Type B pancreatic cell (in vitro differentiated cells): ENCODE measurements at regions not wholly inside any gene's neighbourhood (a gene's known extent, or its start where the extent isn't known, plus 50 kb on each side); places are given as distances from the start of the nearest gene placed in this dataset.

Experiments
- DNase-seq: peaks from one replicate; pipeline ENCODE4 v3.0.0; 2021; ENCODE audit warnings: mixed read lengths; ENCODE audit not compliant: unreplicated experiment; ENCODE audit errors: extremely low spot score
- H3K27ac Mint-ChIP-seq: 2 replicates; pipeline ENCODE4 v1.8.0; 2021; ENCODE audit warnings: mild to moderate bottlenecking, mixed read lengths
- H3K27me3 Mint-ChIP-seq: 2 replicates; pipeline ENCODE4 v1.8.0; 2021; ENCODE audit warnings: mixed read lengths
- H3K36me3 Mint-ChIP-seq: 2 replicates; pipeline ENCODE4 v1.8.0; 2021; ENCODE audit warnings: mixed read lengths
- H3K4me1 Mint-ChIP-seq: one replicate; pipeline ENCODE4 v1.8.0; 2021; ENCODE audit warnings: mixed read lengths; ENCODE audit not compliant: unreplicated experiment
- H3K4me3 Mint-ChIP-seq: 2 replicates; pipeline ENCODE4 v1.8.0; 2021; ENCODE audit warnings: mild to moderate bottlenecking, mixed read lengths
- H3K9me3 Mint-ChIP-seq: 2 replicates; pipeline ENCODE4 v1.8.0; 2021; ENCODE audit warnings: mixed read lengths
- CTCF ChIP-seq: fragments of 200-600 bp; sonication (generic); conservative IDR thresholded peaks from 2 replicates; pipeline ENCODE4 v1.5.0; 2021; ENCODE audit warnings: antibody characterized with exemption, mild to moderate bottlenecking

DNA sequence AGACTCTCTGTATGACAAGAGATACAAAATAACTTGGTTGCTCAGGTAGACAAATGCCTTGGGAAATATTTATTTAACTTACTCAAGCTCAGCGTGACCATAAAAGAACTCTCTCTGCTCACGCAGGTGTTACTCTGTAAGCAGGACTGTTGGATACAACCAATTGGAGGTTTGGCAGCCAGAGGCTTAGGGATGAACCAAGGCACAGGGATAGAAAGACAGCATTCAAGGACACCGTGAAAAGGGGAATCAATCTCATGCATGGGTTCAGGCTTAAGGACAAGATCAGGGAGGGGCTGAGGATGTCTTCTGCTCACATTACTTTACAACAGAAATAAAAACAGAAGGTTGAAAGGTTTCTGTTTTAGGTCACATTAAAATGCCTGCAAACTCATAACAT is 389.0 kb upstream of the BRINP1 start:
- Mint-ChIP-seq H3K4me1 (no peaks in the 10 kb centered on the region), H3K36me3 (no peaks in the 10 kb centered on the region), H3K27me3 (peaks cover 34% of the 10 kb centered on the region), H3K9me3 (no peaks in the 10 kb centered on the region), H3K4me3 (no peak overlapping the region), H3K27ac (no peak overlapping the region)
- no peak for TF ChIP-seq CTCF
- no peak for DNase-seq

DNA sequence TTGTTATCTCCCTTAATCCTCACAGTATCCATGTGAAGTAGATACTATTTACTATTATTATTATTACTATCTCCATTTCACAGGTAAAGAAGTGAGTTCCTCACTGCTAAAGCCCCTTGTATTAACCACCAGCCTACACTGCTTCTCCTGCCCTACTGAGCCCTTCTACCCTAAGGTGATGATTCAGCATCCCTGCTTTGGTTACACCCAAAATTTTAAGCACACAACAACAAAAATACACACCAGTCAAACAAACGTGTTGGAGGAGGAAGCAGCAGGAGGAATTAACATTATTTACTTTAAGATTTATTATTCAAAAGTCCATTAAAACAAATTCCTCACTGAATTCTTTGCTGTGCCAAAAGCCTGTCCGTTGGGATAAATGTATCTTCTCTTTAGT is 370.2 kb upstream of the BRINP1 start:
- no peak overlapping the region for H3K4me3 Mint-ChIP-seq
- DNase-seq: no peak
- H3K4me1 Mint-ChIP-seq: no peaks in the 10 kb centered on the region

DNA sequence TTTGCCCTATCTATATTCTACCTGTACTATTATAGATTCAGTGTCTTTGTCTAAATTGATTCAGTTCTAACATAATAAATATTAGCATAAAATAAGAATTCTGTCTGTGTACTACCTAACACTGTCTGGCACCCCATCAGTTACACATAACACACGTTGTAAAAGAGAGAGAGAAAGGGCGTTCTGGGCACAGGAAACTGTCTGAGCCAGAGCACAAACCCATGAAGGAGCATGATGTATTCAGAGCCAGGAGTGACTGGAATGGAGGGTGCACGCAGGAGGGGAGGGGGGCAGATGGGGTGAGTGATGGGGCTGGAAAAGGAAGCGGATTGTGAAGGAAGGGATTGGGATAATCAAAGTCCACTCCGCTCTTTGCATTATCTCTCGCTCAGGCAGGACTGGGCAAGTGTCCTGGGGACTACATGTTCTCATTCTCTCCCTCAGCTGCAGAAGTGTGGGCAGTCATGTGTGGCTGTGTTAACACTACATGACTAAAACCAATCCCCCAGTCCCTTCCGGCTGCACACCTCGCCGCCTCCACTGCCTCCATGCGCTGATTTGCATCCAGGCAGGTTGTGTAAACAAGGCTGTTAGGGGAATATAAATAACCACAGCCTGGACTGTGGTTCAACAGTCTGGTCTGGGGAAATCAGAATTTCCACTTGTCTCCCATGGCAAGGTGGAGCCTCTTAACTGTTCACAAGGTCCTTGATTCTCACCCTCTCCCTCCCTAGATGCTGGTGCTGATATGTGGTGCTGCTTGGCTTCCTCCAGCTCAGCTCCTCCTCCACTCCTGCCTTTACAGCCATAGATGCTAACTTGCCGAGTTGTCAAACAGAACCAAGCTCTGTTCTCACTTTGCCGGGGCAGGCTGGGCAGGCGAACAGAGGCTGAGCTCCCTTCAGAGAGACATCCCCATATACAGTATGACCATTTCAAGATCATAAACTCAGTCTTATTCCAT is 367.5 kb upstream of the BRINP1 start:
- Mint-ChIP-seq H3K27ac (no peak overlapping the region), H3K9me3 (no peaks in the 10 kb centered on the region)

More for the DNA sequence above, 370.2 kb upstream of the BRINP1 start:
- no peak for TF ChIP-seq CTCF
- Mint-ChIP-seq H3K27ac (no peak overlapping the region), H3K9me3 (no peaks in the 10 kb centered on the region), H3K36me3 (no peaks in the 10 kb centered on the region), H3K27me3 (peaks cover 7% of the 10 kb centered on the region)

GRCh38 chr9:119727988-119728387 is 358.8 kb upstream of the BRINP1 start:
- peaks cover 22% of the 10 kb centered on the region for H3K27me3 Mint-ChIP-seq
- TF ChIP-seq CTCF: no peak
- no peaks in the 10 kb centered on the region for H3K9me3 Mint-ChIP-seq
- no peaks in the 10 kb centered on the region for H3K36me3 Mint-ChIP-seq
- no peaks in the 10 kb centered on the region for H3K4me1 Mint-ChIP-seq
- H3K4me3 Mint-ChIP-seq: no peak overlapping the region
- DNase-seq: no peak
- H3K27ac Mint-ChIP-seq: no peak overlapping the region

More for the DNA sequence above, 367.5 kb upstream of the BRINP1 start:
- H3K4me1 Mint-ChIP-seq: no peaks in the 10 kb centered on the region
- DNase-seq: no peak
- H3K4me3 Mint-ChIP-seq: no peak overlapping the region
- H3K27me3 Mint-ChIP-seq: peaks cover 7% of the 10 kb centered on the region
- H3K36me3 Mint-ChIP-seq: no peaks in the 10 kb centered on the region
- no peak for TF ChIP-seq CTCF

DNA sequence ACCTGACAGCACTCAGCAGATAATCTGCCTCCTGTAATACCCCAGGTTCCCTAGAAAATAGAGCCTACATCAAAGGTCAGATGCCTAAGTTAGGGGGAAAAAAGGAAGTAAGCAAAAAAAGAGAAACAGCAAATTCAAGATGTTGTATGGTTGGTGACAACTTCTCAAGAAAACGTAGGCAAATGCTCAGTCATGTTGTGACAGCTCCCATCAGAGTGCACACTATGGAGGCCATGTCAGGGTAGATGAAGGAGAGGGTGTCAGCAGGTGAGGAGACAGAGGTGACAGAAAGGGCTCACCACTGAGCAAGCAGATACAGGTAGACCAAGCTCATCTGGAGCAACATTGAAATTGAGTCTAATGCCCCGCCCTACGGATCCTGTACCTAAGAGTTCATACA is 356.8 kb upstream of the BRINP1 start:
- DNase-seq: no peak
- no peak overlapping the region for H3K4me3 Mint-ChIP-seq
- H3K4me1 Mint-ChIP-seq: no peaks in the 10 kb centered on the region
- no peaks in the 10 kb centered on the region for H3K9me3 Mint-ChIP-seq
- no peak for TF ChIP-seq CTCF
- peaks cover 28% of the 10 kb centered on the region for H3K27me3 Mint-ChIP-seq
- H3K27ac Mint-ChIP-seq: no peak overlapping the region
- H3K36me3 Mint-ChIP-seq: no peaks in the 10 kb centered on the region
